ENCODE measurements at regions not wholly inside any gene's neighbourhood (a gene's known extent, or its start where the extent isn't known, plus 50 kb on each side); places are given as distances from the start of the nearest gene placed in this dataset.

DNA sequence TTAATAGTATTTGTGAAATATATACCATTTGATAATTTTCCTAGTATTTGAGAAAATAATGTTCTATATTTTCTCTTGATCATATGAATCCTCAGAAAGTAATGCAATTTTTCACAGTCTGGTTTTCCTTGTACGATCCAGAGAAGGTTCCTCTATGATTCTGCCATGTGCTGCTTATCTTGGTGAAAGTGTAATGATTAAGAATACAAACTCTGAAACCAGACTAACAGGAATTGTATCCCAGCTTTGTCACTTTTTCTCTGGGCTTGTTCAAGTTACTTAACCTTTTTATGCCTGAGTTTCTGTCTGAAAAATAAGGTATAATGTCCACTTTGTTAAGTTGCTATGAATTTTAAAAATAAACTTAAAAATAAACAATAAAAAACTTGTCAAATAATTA, 169.6 kb upstream of the ZNF804B start:
- TF ChIP-seq EZH2 (IDR thresholded peaks at IDR 0.05; ENCODE audit: insufficient read depth, poor library complexity, severe bottlenecking) (no peak), EZH2phosphoT487 (IDR thresholded peaks at IDR 0.05; ENCODE audit: insufficient read depth, low read depth) (no peak)

All from GM23248 (cell line).